Liver (tissue), 3 donors: ENCODE measurements at regions not wholly inside any gene's neighbourhood (a gene's known extent, or its start where the extent isn't known, plus 50 kb on each side); places are given as distances from the start of the nearest gene placed in this dataset.

ENCODE experiments used
- CTCF ChIP-seq: fragments of 150-350 bp; IDR thresholded peaks from 2 replicates; pipeline ENCODE4 v1.5.1; 2017; ENCODE audit warnings: improper control_type of control experiment, low read depth, low read length; ENCODE audit not compliant: missing input control
- EGR1 ChIP-seq, 2 donors: IDR thresholded peaks; 2 replicates each; pipeline ENCODE4 v1.6.1; 2016 to 2018; ENCODE audit warnings: antibody characterized with exemption in 2 of 2, low read depth in 2 of 2
- MAX ChIP-seq: IDR thresholded peaks from 2 replicates; pipeline ENCODE4 v1.6.1; 2016; ENCODE audit warnings: antibody characterized with exemption
- donor health status: healthy.
- donor health status: healthy.

GRCh38 chr6:14880677-14881076 is 365.2 kb upstream of the JARID2 start:
- TF ChIP-seq CTCF (no peak), MAX (no peak), EGR1 (IDR thresholded peaks at IDR 0.05; ENCODE audit: low read depth in 2 of 2) (no peak)
